ENCODE measurements at regions not wholly inside any gene's neighbourhood (a gene's known extent, or its start where the extent isn't known, plus 50 kb on each side); places are given as distances from the start of the nearest gene placed in this dataset.

DNA sequence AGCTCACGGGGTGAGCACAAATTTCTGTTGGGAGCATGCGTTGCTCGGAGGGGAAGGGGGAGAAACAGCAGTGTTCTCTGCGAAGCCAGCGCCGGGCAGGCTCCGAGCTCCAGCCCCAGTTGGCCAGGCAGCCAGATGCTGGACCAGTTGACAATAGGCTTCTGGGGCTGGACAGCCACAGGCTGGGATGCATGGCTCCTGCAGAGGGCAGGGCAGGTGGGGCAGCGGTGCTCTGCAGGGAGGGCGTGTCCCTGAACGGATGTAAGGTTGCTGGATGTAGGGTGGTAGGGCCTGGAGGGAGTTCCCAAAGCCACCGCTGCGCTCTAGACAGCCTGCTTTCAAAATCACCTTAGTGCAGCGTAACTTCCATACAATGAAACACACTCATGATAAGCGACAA is 574.9 kb downstream of the GLRX3 start:
- TF ChIP-seq, protein P1, sequence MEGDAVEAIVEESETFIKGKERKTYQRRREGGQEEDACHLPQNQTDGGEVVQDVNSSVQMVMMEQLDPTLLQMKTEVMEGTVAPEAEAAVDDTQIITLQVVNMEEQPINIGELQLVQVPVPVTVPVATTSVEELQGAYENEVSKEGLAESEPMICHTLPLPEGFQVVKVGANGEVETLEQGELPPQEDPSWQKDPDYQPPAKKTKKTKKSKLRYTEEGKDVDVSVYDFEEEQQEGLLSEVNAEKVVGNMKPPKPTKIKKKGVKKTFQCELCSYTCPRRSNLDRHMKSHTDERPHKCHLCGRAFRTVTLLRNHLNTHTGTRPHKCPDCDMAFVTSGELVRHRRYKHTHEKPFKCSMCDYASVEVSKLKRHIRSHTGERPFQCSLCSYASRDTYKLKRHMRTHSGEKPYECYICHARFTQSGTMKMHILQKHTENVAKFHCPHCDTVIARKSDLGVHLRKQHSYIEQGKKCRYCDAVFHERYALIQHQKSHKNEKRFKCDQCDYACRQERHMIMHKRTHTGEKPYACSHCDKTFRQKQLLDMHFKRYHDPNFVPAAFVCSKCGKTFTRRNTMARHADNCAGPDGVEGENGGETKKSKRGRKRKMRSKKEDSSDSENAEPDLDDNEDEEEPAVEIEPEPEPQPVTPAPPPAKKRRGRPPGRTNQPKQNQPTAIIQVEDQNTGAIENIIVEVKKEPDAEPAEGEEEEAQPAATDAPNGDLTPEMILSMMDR (conservative IDR thresholded peaks at IDR 0.05; ENCODE audit: low read depth, low read length) = no peak
- no peak for TF ChIP-seq EZH2phosphoT487 (IDR thresholded peaks at IDR 0.05; ENCODE audit: borderline replicate concordance, low read length)
- TF ChIP-seq EZH2 (IDR thresholded peaks at IDR 0.05; ENCODE audit: low read length, unreplicated experiment) = no peak
